Spleen (tissue), 11 donors: ENCODE measurements at regions not wholly inside any gene's neighbourhood (a gene's known extent, or its start where the extent isn't known, plus 50 kb on each side); places are given as distances from the start of the nearest gene placed in this dataset.

ENCODE experiments used
- DNase-seq: peaks from one replicate; pipeline ENCODE4 v3.0.0-alpha.2; 2020
- H3K27ac ChIP-seq, 8 donors: fragments of 200-600 bp; sonication (generic) in 7 of 8; 1 replicate in 4 of 8; 2 replicates in 4 of 8; pipeline versions ENCODE4 v1.5.0 to v1.8.0; 2016 to 2021; ENCODE audit warnings: inconsistent platforms in 4 of 8, mild to moderate bottlenecking in 4 of 8, moderate library complexity in 1 of 8
- H3K27me3 ChIP-seq, 7 donors: fragments of 200-600 bp; sonication (generic) in 6 of 7; replicated peaks in 1 of 7; 1 replicate in 4 of 7; 2 replicates in 3 of 7; pipeline versions ENCODE4 v1.5.0 to v1.8.0; 2016 to 2021; ENCODE audit warnings: inconsistent platforms in 3 of 7, mild to moderate bottlenecking in 1 of 7
- H3K36me3 ChIP-seq, 6 donors: fragments of 200-600 bp; sonication (generic) in 5 of 6; 1 replicate in 4 of 6; 2 replicates in 2 of 6; pipeline versions ENCODE4 v1.5.0 to v1.8.0; 2016 to 2021; ENCODE audit warnings: inconsistent platforms in 2 of 6
- H3K4me1 ChIP-seq, 6 donors: fragments of 200-600 bp; sonication (generic) in 5 of 6; 1 replicate in 3 of 6; 2 replicates in 3 of 6; pipeline versions ENCODE4 v1.5.0 to v1.8.0; 2016 to 2021; ENCODE audit warnings: inconsistent platforms in 3 of 6
- H3K4me3 ChIP-seq, 8 donors: fragments of 200-600 bp; sonication (generic) in 7 of 8; 1 replicate in 4 of 8; 2 replicates in 4 of 8; pipeline versions ENCODE4 v1.5.0 to v1.8.0; 2016 to 2021; ENCODE audit warnings: inconsistent platforms in 4 of 8, mild to moderate bottlenecking in 4 of 8, moderate library complexity in 2 of 8
- H3K9me3 ChIP-seq, 8 donors: fragments of 200-600 bp; sonication (generic) in 7 of 8; 1 replicate in 4 of 8; 2 replicates in 4 of 8; pipeline versions ENCODE4 v1.5.0 to v1.8.0; 2016 to 2021; ENCODE audit warnings: inconsistent platforms in 4 of 8
- POLR2A ChIP-seq, 3 donors: fragments of 450-650 bp; IDR thresholded peaks; one replicate each; pipeline ENCODE4 v1.5.1; 2017; ENCODE audit warnings: antibody characterized with exemption in 3 of 3, mild to moderate bottlenecking in 1 of 3
- POLR2AphosphoS5 ChIP-seq, 3 donors: sonication (generic); formaldehyde crosslinking; IDR thresholded peaks; one replicate each; pipeline ENCODE4 v1.5.1; 2017; ENCODE audit warnings: antibody characterized with exemption in 3 of 3
- WGBS, 5 donors: extraction: QIAGEN DNeasy Blood & Tissue Kit in 3 of 5; methylation state at CpG; one replicate each; pipeline versions ENCODE4 v1.1.5 to v1.1.7; 2013 to 2018; 5-methylcytosine and 5-hydroxymethylcytosine counted together
- intact Hi-C: fragments of 100-400 bp; cut with DNase I; formaldehyde crosslinking; loops from one replicate; pipeline ENCODE4 v1.15.0; 2023; ENCODE audit warnings: low total_unique reads
- TF ChIP-seq, protein P1 (sequence below), 11 experiments: fragments of 200-600 bp in 7 of 11; fragments of 450-650 bp in 4 of 11; sonication (generic) in 4 of 11; IDR thresholded peaks in 8 of 11; conservative IDR thresholded peaks in 3 of 11; 1 replicate in 7 of 11; 2 replicates in 4 of 11; pipeline versions ENCODE4 v1.4.0 to v1.8.0; 2016 to 2021; ENCODE audit warnings: antibody characterized with exemption in 11 of 11, inconsistent platforms in 4 of 11, mild to moderate bottlenecking in 1 of 11
- donor health status: healthy with polysubstance abuse.
- donor health status: DM: no; HTN: no; CAD: no; lungs with moderate emphysema.
- donor health status: DM: no; HTN: no; CAD: no.
- donor health status: Bipolar disorder and iron deficiency.
- donor health status: healthy.
- donor health status: DM: no; HTN: no; CAD: no.
- donor health status: DM: yes; HTN: yes; CAD: no.

GRCh38 chr6:21404577-21404976 lies 189.0 kb upstream of the SOX4 start:
- Histone ChIP-seq H3K27me3 (no peaks in the 10 kb centered on the region), H3K4me1 (no peaks in the 10 kb centered on the region), H3K4me3 (no peak overlapping the region), H3K27ac (no peak overlapping the region), H3K36me3 (no peaks in the 10 kb centered on the region), H3K9me3 (peaks cover 0 to 2% (median 0%) of the 10 kb centered on the region in 8 donors)
- TF ChIP-seq POLR2A (IDR thresholded peaks at IDR 0.05) = no peak
- TF ChIP-seq POLR2AphosphoS5 (IDR thresholded peaks at IDR 0.05) = no peak
- TF ChIP-seq, protein P1, sequence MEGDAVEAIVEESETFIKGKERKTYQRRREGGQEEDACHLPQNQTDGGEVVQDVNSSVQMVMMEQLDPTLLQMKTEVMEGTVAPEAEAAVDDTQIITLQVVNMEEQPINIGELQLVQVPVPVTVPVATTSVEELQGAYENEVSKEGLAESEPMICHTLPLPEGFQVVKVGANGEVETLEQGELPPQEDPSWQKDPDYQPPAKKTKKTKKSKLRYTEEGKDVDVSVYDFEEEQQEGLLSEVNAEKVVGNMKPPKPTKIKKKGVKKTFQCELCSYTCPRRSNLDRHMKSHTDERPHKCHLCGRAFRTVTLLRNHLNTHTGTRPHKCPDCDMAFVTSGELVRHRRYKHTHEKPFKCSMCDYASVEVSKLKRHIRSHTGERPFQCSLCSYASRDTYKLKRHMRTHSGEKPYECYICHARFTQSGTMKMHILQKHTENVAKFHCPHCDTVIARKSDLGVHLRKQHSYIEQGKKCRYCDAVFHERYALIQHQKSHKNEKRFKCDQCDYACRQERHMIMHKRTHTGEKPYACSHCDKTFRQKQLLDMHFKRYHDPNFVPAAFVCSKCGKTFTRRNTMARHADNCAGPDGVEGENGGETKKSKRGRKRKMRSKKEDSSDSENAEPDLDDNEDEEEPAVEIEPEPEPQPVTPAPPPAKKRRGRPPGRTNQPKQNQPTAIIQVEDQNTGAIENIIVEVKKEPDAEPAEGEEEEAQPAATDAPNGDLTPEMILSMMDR (IDR thresholded peaks at IDR 0.05 in 8 of 11, conservative IDR thresholded peaks at IDR 0.05 in 3 of 11) = no peak
- no peak for DNase-seq
- 43 to 59% (median 46%) methylated on average over 2 of the region's 2 CpGs for WGBS, 5 donors
- intact Hi-C loops = no loop called here

- intact Hi-C loops = no loop called here
- no peak for TF ChIP-seq POLR2AphosphoS5 (IDR thresholded peaks at IDR 0.05)
- TF ChIP-seq POLR2A (IDR thresholded peaks at IDR 0.05) = no peak
- TF ChIP-seq, protein P1 (IDR thresholded peaks at IDR 0.05 in 8 of 11, conservative IDR thresholded peaks at IDR 0.05 in 3 of 11) = no peak
- H3K27me3 ChIP-seq = no peaks in the 10 kb centered on the region
- no peak for DNase-seq
- H3K27ac ChIP-seq = no peak overlapping the region
- 80 to 95% (median 85%) methylated on average over 5 of the region's 5 CpGs for WGBS, 5 donors
- no peaks in the 10 kb centered on the region for H3K36me3 ChIP-seq
- H3K4me3 ChIP-seq = no peak overlapping the region
- H3K4me1 ChIP-seq = no peaks in the 10 kb centered on the region
- H3K9me3 ChIP-seq = peaks cover 0 to 17% (median 10%) of the 10 kb centered on the region in 8 donors
These were observed 187.2 kb upstream of the SOX4 start for GRCh38 chr6:21406316-21406715.

GRCh38 chr6:21409231-21409630 lies 184.3 kb upstream of the SOX4 start:
- intact Hi-C loops = no loop called here
- Histone ChIP-seq H3K9me3 (peaks cover 0 to 19% (median 10%) of the 10 kb centered on the region in 8 donors), H3K36me3 (no peaks in the 10 kb centered on the region), H3K4me1 (no peaks in the 10 kb centered on the region), H3K27me3 (no peaks in the 10 kb centered on the region), H3K27ac (no peak overlapping the region), H3K4me3 (no peak overlapping the region)
- no peak for DNase-seq
- no peak for TF ChIP-seq POLR2AphosphoS5 (IDR thresholded peaks at IDR 0.05)
- TF ChIP-seq, protein P1 (IDR thresholded peaks at IDR 0.05 in 8 of 11, conservative IDR thresholded peaks at IDR 0.05 in 3 of 11) = no peak
- no peak for TF ChIP-seq POLR2A (IDR thresholded peaks at IDR 0.05)
- 94 to 97% (median 95%) methylated on average over 5 of the region's 5 CpGs for WGBS, 5 donors

DNA sequence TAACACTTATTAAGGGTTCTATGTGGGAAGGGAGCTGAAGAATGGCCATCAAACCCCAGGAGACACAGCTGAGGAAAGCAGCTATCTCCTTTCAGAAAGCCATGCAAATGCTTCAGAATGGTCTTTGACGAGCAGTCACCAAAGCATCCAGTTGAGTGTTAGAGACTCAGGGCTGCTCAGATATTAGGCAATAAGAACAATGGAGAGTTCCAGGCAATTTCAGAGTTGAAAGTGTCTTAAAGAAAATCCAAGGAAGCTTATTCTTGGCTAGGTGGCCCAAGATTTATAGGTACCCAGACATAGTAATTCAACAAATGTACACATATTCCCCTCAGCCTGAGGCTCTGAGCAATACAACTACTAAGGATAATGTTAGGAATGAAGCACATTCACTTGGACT lies 180.1 kb upstream of the SOX4 start:
- Histone ChIP-seq H3K36me3 (no peaks in the 10 kb centered on the region), H3K4me1 (no peaks in the 10 kb centered on the region), H3K4me3 (no peak overlapping the region), H3K27me3 (no peaks in the 10 kb centered on the region), H3K27ac (no peak overlapping the region), H3K9me3 (peaks cover 0 to 19% (median 10%) of the 10 kb centered on the region in 8 donors)
- WGBS, 5 donors = 81 to 97% (median 89%) methylated on average over 1 of the region's 1 CpG
- no peak for DNase-seq
- intact Hi-C loops = no loop called here
- TF ChIP-seq POLR2AphosphoS5 (IDR thresholded peaks at IDR 0.05) (no peak), POLR2A (IDR thresholded peaks at IDR 0.05) (no peak)
- TF ChIP-seq, protein P1 (IDR thresholded peaks at IDR 0.05 in 8 of 11, conservative IDR thresholded peaks at IDR 0.05 in 3 of 11) = no peak
